Keratinocyte (primary cell): ENCODE measurements at regions not wholly inside any gene's neighbourhood (a gene's known extent, or its start where the extent isn't known, plus 50 kb on each side); places are given as distances from the start of the nearest gene placed in this dataset.

ENCODE experiments used
- EZH2 ChIP-seq: IDR thresholded peaks from one replicate; pipeline ENCODE4 v1.6.1; 2012; ENCODE audit warnings: inconsistent platforms, mild to moderate bottlenecking, low read length, moderate library complexity
- TF ChIP-seq, protein P1 (sequence below), 3 experiments: IDR thresholded peaks in 1 of 3; conservative IDR thresholded peaks in 1 of 3; optimal IDR thresholded peaks in 1 of 3; 2 replicates in 2 of 3; 3 replicates in 1 of 3; pipeline versions ENCODE3 to v1.5.1; 2011; ENCODE audit warnings: low read length in 3 of 3, mild to moderate bottlenecking in 3 of 3, moderate library complexity in 2 of 3, control low read depth in 1 of 3, inconsistent platforms in 1 of 3; ENCODE audit not compliant: insufficient read depth in 2 of 3; ENCODE audit errors: extremely low read depth in 1 of 3

DNA sequence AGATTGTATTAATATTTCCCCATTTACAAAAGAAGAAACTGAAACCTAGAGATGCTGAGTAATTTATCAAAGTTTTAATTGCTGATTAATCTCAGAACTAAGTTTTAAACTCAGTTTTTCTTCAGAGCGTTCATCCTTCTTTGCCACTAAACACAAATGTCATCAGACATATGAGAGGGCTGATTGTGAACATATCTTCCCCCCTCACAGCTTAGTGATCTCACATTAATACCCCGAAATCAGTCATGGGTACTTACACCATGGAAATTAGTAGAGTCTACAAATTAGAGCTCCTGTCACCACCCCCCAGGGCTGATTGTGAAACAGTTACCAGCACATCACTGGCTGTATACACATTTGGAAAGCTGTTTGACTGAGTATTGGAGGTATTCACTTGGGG lies 189.3 kb upstream of the SGO1 start:
- TF ChIP-seq, protein P1, sequence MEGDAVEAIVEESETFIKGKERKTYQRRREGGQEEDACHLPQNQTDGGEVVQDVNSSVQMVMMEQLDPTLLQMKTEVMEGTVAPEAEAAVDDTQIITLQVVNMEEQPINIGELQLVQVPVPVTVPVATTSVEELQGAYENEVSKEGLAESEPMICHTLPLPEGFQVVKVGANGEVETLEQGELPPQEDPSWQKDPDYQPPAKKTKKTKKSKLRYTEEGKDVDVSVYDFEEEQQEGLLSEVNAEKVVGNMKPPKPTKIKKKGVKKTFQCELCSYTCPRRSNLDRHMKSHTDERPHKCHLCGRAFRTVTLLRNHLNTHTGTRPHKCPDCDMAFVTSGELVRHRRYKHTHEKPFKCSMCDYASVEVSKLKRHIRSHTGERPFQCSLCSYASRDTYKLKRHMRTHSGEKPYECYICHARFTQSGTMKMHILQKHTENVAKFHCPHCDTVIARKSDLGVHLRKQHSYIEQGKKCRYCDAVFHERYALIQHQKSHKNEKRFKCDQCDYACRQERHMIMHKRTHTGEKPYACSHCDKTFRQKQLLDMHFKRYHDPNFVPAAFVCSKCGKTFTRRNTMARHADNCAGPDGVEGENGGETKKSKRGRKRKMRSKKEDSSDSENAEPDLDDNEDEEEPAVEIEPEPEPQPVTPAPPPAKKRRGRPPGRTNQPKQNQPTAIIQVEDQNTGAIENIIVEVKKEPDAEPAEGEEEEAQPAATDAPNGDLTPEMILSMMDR (optimal IDR thresholded peaks at IDR 0.05 in 1 of 3, IDR thresholded peaks at IDR 0.05 in 1 of 3, conservative IDR thresholded peaks at IDR 0.05 in 1 of 3; ENCODE audit: extremely low read depth in 1 of 3, insufficient read depth in 2 of 3, low read length in 3 of 3): no peak
- TF ChIP-seq EZH2: no peak
